GM12878 (cell line): ENCODE measurements at regions not wholly inside any gene's neighbourhood (a gene's known extent, or its start where the extent isn't known, plus 50 kb on each side); places are given as distances from the start of the nearest gene placed in this dataset.
A peak's percentile ranks its signal among the peaks of the same experiment; 100 is the strongest.

Experiments
- CHD2 ChIP-seq: IDR thresholded peaks from 2 replicates; pipeline ENCODE4 v1.6.1; 2011; ENCODE audit warnings: low read depth, low read length, improper control_type of control experiment, borderline replicate concordance
- EP300 ChIP-seq, 2 experiments: fragments of 150-350 bp in 1 of 2; IDR thresholded peaks; 2 replicates each; pipeline ENCODE4 v1.6.1; 2011 to 2012; ENCODE audit warnings: low read depth in 2 of 2, low read length in 2 of 2, borderline replicate concordance in 1 of 2, improper control_type of control experiment in 1 of 2, inconsistent platforms in 1 of 2; ENCODE audit not compliant: control insufficient read depth in 1 of 2
- HCFC1 ChIP-seq: fragments of 150-350 bp; IDR thresholded peaks from 2 replicates; pipeline ENCODE4 v1.6.1; 2014; ENCODE audit warnings: low read length
- IKZF2 ChIP-seq, 2 experiments: fragments of 450-650 bp; IDR thresholded peaks; 2 replicates each; pipeline ENCODE4 v1.6.1; 2017; ENCODE audit warnings: mild to moderate bottlenecking in 2 of 2, moderate library complexity in 2 of 2
- NBN ChIP-seq: fragments of 450-650 bp; IDR thresholded peaks from 2 replicates; pipeline ENCODE4 v1.6.1; 2016
- NFYA ChIP-seq: IDR thresholded peaks from 2 replicates; pipeline ENCODE4 v1.6.1; 2011; ENCODE audit warnings: low read depth, mild to moderate bottlenecking, low read length, improper control_type of control experiment, borderline replicate concordance
- NFYB ChIP-seq: IDR thresholded peaks from 2 replicates; pipeline ENCODE4 v1.6.1; 2011; ENCODE audit warnings: low read depth, mild to moderate bottlenecking, low read length, improper control_type of control experiment, moderate library complexity; ENCODE audit not compliant: insufficient read depth
- PML ChIP-seq: IDR thresholded peaks from 2 replicates; pipeline ENCODE4 v1.6.1; 2012; ENCODE audit warnings: low read length, inconsistent platforms
- RAD51 ChIP-seq: fragments of 450-650 bp; IDR thresholded peaks from 2 replicates; pipeline ENCODE4 v1.6.1; 2016; ENCODE audit warnings: moderate library complexity, mild to moderate bottlenecking, inconsistent platforms
- RB1 ChIP-seq: fragments of 450-650 bp; formaldehyde crosslinking; IDR thresholded peaks from 2 replicates; pipeline ENCODE4 v1.6.1; 2017; ENCODE audit warnings: mild to moderate bottlenecking, borderline replicate concordance
- RBBP5 ChIP-seq: fragments of 200-600 bp; sonication (generic); conservative IDR thresholded peaks from 2 replicates; pipeline ENCODE4 v1.6.1; 2016
- RFX5 ChIP-seq: IDR thresholded peaks from 2 replicates; pipeline ENCODE4 v1.6.1; 2011; ENCODE audit warnings: low read depth, low read length, improper control_type of control experiment
- SMARCA5 ChIP-seq: fragments of 450-650 bp; IDR thresholded peaks from 2 replicates; pipeline ENCODE4 v1.6.1; 2017; ENCODE audit warnings: mild to moderate bottlenecking
- TCF12 ChIP-seq: IDR thresholded peaks from 2 replicates; pipeline ENCODE4 v1.6.1; 2011; ENCODE audit warnings: low read depth, mild to moderate bottlenecking, low read length
- USF1 ChIP-seq: IDR thresholded peaks from 2 replicates; pipeline ENCODE4 v1.6.1; 2011; ENCODE audit warnings: borderline replicate concordance, low read depth, mild to moderate bottlenecking, moderate library complexity, mixed read lengths, low read length; ENCODE audit not compliant: insufficient read depth; ENCODE audit errors: extremely low read length
- TF ChIP-seq, protein P1 (sequence below): fragments of 450-650 bp; formaldehyde crosslinking; IDR thresholded peaks from 2 replicates; pipeline ENCODE4 v1.4.0; 2020; ENCODE audit warnings: mild to moderate bottlenecking, moderate library complexity
- TF ChIP-seq, protein P2 (sequence below): fragments of 450-650 bp; IDR thresholded peaks from 2 replicates; pipeline ENCODE4 v1.6.1; 2017; ENCODE audit warnings: mild to moderate bottlenecking, low read depth, inconsistent platforms; ENCODE audit not compliant: poor library complexity, severe bottlenecking
- TF ChIP-seq, protein P3 (sequence below): IDR thresholded peaks from 2 replicates; pipeline ENCODE4 v1.6.1; 2011; ENCODE audit warnings: mild to moderate bottlenecking, low read depth, low read length, moderate library complexity; ENCODE audit not compliant: insufficient replicate concordance
- TF ChIP-seq, protein P4 (sequence below): fragments of 450-650 bp; IDR thresholded peaks from 2 replicates; pipeline ENCODE4 v1.6.1; 2016; ENCODE audit warnings: mild to moderate bottlenecking

GRCh38 chr6:105992315-105992961, 93.7 kb upstream of the PRDM1 start (continued):
- TF ChIP-seq USF1 (peak; percentile 96), TCF12 (no peak), NFYA (no peak), HCFC1 (no peak), EP300 (IDR thresholded peaks at IDR 0.05; ENCODE audit: borderline replicate concordance in 1 of 2, control insufficient read depth in 1 of 2, low read depth in 2 of 2, low read length in 2 of 2) (no peak), RFX5 (no peak), RB1 (peak; percentile 34; the same call in 1 of the 2 replicates), RBBP5 (peak; percentile 81; the same call in 1 of the 2 replicates), RAD51 (peak; percentile 97), PML (no peak), NFYB (peak; percentile 80), CHD2 (0 out of 2 replicates have a peak, but pooled peaks have one; percentile 15), SMARCA5 (0 out of 2 replicates have a peak, but pooled peaks have one; percentile 29), IKZF2 (IDR thresholded peaks at IDR 0.05) (peak in 1 of 2 experiments; percentile 25; a peak in 1 of 4 replicates), NBN (no peak)
- TF ChIP-seq, protein P1, sequence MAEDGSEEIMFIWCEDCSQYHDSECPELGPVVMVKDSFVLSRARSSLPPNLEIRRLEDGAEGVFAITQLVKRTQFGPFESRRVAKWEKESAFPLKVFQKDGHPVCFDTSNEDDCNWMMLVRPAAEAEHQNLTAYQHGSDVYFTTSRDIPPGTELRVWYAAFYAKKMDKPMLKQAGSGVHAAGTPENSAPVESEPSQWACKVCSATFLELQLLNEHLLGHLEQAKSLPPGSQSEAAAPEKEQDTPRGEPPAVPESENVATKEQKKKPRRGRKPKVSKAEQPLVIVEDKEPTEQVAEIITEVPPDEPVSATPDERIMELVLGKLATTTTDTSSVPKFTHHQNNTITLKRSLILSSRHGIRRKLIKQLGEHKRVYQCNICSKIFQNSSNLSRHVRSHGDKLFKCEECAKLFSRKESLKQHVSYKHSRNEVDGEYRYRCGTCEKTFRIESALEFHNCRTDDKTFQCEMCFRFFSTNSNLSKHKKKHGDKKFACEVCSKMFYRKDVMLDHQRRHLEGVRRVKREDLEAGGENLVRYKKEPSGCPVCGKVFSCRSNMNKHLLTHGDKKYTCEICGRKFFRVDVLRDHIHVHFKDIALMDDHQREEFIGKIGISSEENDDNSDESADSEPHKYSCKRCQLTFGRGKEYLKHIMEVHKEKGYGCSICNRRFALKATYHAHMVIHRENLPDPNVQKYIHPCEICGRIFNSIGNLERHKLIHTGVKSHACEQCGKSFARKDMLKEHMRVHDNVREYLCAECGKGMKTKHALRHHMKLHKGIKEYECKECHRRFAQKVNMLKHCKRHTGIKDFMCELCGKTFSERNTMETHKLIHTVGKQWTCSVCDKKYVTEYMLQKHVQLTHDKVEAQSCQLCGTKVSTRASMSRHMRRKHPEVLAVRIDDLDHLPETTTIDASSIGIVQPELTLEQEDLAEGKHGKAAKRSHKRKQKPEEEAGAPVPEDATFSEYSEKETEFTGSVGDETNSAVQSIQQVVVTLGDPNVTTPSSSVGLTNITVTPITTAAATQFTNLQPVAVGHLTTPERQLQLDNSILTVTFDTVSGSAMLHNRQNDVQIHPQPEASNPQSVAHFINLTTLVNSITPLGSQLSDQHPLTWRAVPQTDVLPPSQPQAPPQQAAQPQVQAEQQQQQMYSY (CRISPR knock-in tag), result peak; percentile 79
- TF ChIP-seq, protein P2, sequence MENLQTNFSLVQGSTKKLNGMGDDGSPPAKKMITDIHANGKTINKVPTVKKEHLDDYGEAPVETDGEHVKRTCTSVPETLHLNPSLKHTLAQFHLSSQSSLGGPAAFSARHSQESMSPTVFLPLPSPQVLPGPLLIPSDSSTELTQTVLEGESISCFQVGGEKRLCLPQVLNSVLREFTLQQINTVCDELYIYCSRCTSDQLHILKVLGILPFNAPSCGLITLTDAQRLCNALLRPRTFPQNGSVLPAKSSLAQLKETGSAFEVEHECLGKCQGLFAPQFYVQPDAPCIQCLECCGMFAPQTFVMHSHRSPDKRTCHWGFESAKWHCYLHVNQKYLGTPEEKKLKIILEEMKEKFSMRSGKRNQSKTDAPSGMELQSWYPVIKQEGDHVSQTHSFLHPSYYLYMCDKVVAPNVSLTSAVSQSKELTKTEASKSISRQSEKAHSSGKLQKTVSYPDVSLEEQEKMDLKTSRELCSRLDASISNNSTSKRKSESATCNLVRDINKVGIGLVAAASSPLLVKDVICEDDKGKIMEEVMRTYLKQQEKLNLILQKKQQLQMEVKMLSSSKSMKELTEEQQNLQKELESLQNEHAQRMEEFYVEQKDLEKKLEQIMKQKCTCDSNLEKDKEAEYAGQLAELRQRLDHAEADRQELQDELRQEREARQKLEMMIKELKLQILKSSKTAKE, result peak; percentile 22
- TF ChIP-seq, protein P3, sequence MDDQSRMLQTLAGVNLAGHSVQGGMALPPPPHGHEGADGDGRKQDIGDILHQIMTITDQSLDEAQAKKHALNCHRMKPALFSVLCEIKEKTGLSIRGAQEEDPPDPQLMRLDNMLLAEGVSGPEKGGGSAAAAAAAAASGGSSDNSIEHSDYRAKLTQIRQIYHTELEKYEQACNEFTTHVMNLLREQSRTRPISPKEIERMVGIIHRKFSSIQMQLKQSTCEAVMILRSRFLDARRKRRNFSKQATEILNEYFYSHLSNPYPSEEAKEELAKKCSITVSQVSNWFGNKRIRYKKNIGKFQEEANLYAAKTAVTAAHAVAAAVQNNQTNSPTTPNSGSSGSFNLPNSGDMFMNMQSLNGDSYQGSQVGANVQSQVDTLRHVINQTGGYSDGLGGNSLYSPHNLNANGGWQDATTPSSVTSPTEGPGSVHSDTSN, result no peak
- TF ChIP-seq, protein P4, sequence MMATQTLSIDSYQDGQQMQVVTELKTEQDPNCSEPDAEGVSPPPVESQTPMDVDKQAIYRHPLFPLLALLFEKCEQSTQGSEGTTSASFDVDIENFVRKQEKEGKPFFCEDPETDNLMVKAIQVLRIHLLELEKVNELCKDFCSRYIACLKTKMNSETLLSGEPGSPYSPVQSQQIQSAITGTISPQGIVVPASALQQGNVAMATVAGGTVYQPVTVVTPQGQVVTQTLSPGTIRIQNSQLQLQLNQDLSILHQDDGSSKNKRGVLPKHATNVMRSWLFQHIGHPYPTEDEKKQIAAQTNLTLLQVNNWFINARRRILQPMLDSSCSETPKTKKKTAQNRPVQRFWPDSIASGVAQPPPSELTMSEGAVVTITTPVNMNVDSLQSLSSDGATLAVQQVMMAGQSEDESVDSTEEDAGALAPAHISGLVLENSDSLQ, result no peak
